Ishikawa (cell line): ENCODE measurements at regions not wholly inside any gene's neighbourhood (a gene's known extent, or its start where the extent isn't known, plus 50 kb on each side); places are given as distances from the start of the nearest gene placed in this dataset.

Experiments
- CREB1 ChIP-seq: IDR thresholded peaks from 2 replicates; pipeline ENCODE4 v1.6.1; 2012; ENCODE audit warnings: low read depth
- TCF12 ChIP-seq: IDR thresholded peaks from 2 replicates; pipeline ENCODE4 v1.6.1; 2012; ENCODE audit warnings: low read depth
- YY1 ChIP-seq: IDR thresholded peaks from 2 replicates; pipeline ENCODE4 v1.6.1; 2012; ENCODE audit warnings: low read depth

GRCh38 chr7:37532636-37533035 lies 84.0 kb upstream of the ELMO1 start:
- TF ChIP-seq YY1 (no peak), CREB1 (no peak), TCF12 (no peak)
